ENCODE measurements at regions not wholly inside any gene's neighbourhood (a gene's known extent, or its start where the extent isn't known, plus 50 kb on each side); places are given as distances from the start of the nearest gene placed in this dataset.
"Not testable (repeated sequence)": the region's sequence is repeated elsewhere in the genome, so short reads cannot be mapped to it uniquely, and the experiment has no call there.

GRCh38 chrX:143336261-143336660 is 181.0 kb downstream of the SPANXN3 start:
- Histone ChIP-seq H3K36me3 (ENCODE audit: insufficient read depth, low read length) (no peaks in the 10 kb centered on the region), H3K9ac (ENCODE audit: insufficient read length) (no peak overlapping the region), H3K4me3 (no peak overlapping the region), H3K27ac (no peak overlapping the region), H3K9me3 (ENCODE audit: low read depth, low read length) (no peaks in the 10 kb centered on the region)
- TF ChIP-seq FOXP2 (optimal IDR thresholded peaks at IDR 0.05; ENCODE audit: control extremely low read depth, extremely low read length, insufficient read depth): no peak
- no peak for TF ChIP-seq EZH2 (IDR thresholded peaks at IDR 0.05)
- TF ChIP-seq POLR2AphosphoS5 (IDR thresholded peaks at IDR 0.05; ENCODE audit: borderline replicate concordance, low read depth, low read length): no peak
- no peak for DNase-seq (ENCODE audit: low read depth, low spot score)

GRCh38 chrX:143319526-143319925 is 197.7 kb downstream of the SPANXN3 start:
- TF ChIP-seq FOXP2 (optimal IDR thresholded peaks at IDR 0.05; ENCODE audit: control extremely low read depth, extremely low read length, insufficient read depth) (no peak), POLR2AphosphoS5 (IDR thresholded peaks at IDR 0.05; ENCODE audit: borderline replicate concordance, low read depth, low read length) (no peak), EZH2 (IDR thresholded peaks at IDR 0.05) (no peak)
- no peaks in the 10 kb centered on the region for H3K36me3 ChIP-seq (ENCODE audit: insufficient read depth, low read length)

GRCh38 chrX:143318857-143319256 is 198.4 kb downstream of the SPANXN3 start:
- not testable (repeated sequence) for DNase-seq (ENCODE audit: low read depth, low spot score); H3K4me3 ChIP-seq; H3K27ac ChIP-seq; H3K9me3 ChIP-seq (ENCODE audit: low read depth, low read length); H3K9ac ChIP-seq (ENCODE audit: insufficient read length); H3K36me3 ChIP-seq (ENCODE audit: insufficient read depth, low read length)

More at GRCh38 chrX:143319526-143319925, 197.7 kb downstream of the SPANXN3 start:
- H3K27ac ChIP-seq: no peak overlapping the region
- H3K9ac ChIP-seq (ENCODE audit: insufficient read length): no peak overlapping the region
- H3K9me3 ChIP-seq (ENCODE audit: low read depth, low read length): no peaks in the 10 kb centered on the region
- DNase-seq (ENCODE audit: low read depth, low spot score): no peak
- no peak overlapping the region for H3K4me3 ChIP-seq

- no peak for DNase-seq (ENCODE audit: low read depth, low spot score)
- no peaks in the 10 kb centered on the region for H3K36me3 ChIP-seq (ENCODE audit: insufficient read depth, low read length)
Observed at GRCh38 chrX:143306991-143307937, 210.0 kb downstream of the SPANXN3 start.

GRCh38 chrX:143304518-143304917 is 212.8 kb downstream of the SPANXN3 start:
- no peak overlapping the region for H3K27ac ChIP-seq
- TF ChIP-seq EZH2 (IDR thresholded peaks at IDR 0.05) (no peak), POLR2AphosphoS5 (IDR thresholded peaks at IDR 0.05; ENCODE audit: borderline replicate concordance, low read depth, low read length) (no peak), FOXP2 (optimal IDR thresholded peaks at IDR 0.05; ENCODE audit: control extremely low read depth, extremely low read length, insufficient read depth) (no peak)
- no peak for DNase-seq (ENCODE audit: low read depth, low spot score)
- H3K9ac ChIP-seq (ENCODE audit: insufficient read length): no peak overlapping the region
- H3K4me3 ChIP-seq: no peak overlapping the region
- H3K36me3 ChIP-seq (ENCODE audit: insufficient read depth, low read length): no peaks in the 10 kb centered on the region
- no peaks in the 10 kb centered on the region for H3K9me3 ChIP-seq (ENCODE audit: low read depth, low read length)

More at GRCh38 chrX:143306991-143307937, 210.0 kb downstream of the SPANXN3 start:
- Histone ChIP-seq H3K9ac (ENCODE audit: insufficient read length) (no peak overlapping the region), H3K9me3 (ENCODE audit: low read depth, low read length) (no peaks in the 10 kb centered on the region), H3K4me3 (no peak overlapping the region), H3K27ac (no peak overlapping the region)
- no peak for TF ChIP-seq EZH2 (IDR thresholded peaks at IDR 0.05)
- no peak for TF ChIP-seq FOXP2 (optimal IDR thresholded peaks at IDR 0.05; ENCODE audit: control extremely low read depth, extremely low read length, insufficient read depth)
- no peak for TF ChIP-seq POLR2AphosphoS5 (IDR thresholded peaks at IDR 0.05; ENCODE audit: borderline replicate concordance, low read depth, low read length)

- DNase-seq (ENCODE audit: low read depth, low spot score): no peak
- no peaks in the 10 kb centered on the region for H3K9me3 ChIP-seq (ENCODE audit: low read depth, low read length)
- no peak overlapping the region for H3K27ac ChIP-seq
- no peak overlapping the region for H3K9ac ChIP-seq (ENCODE audit: insufficient read length)
- no peak overlapping the region for H3K4me3 ChIP-seq
- TF ChIP-seq FOXP2 (optimal IDR thresholded peaks at IDR 0.05; ENCODE audit: control extremely low read depth, extremely low read length, insufficient read depth) (no peak), POLR2AphosphoS5 (IDR thresholded peaks at IDR 0.05; ENCODE audit: borderline replicate concordance, low read depth, low read length) (no peak), EZH2 (IDR thresholded peaks at IDR 0.05) (no peak)
- no peaks in the 10 kb centered on the region for H3K36me3 ChIP-seq (ENCODE audit: insufficient read depth, low read length)
Observed at GRCh38 chrX:143304025-143304424, 213.2 kb downstream of the SPANXN3 start.

- no peaks in the 10 kb centered on the region for H3K9me3 ChIP-seq (ENCODE audit: low read depth, low read length)
- no peak overlapping the region for H3K27ac ChIP-seq
- H3K36me3 ChIP-seq (ENCODE audit: insufficient read depth, low read length): no peaks in the 10 kb centered on the region
- TF ChIP-seq FOXP2 (optimal IDR thresholded peaks at IDR 0.05; ENCODE audit: control extremely low read depth, extremely low read length, insufficient read depth): no peak
- TF ChIP-seq POLR2AphosphoS5 (IDR thresholded peaks at IDR 0.05; ENCODE audit: borderline replicate concordance, low read depth, low read length): no peak
- TF ChIP-seq EZH2 (IDR thresholded peaks at IDR 0.05): no peak
- no peak overlapping the region for H3K4me3 ChIP-seq
- DNase-seq (ENCODE audit: low read depth, low spot score): no peak
- no peak overlapping the region for H3K9ac ChIP-seq (ENCODE audit: insufficient read length)
Observed at GRCh38 chrX:143298663-143299241, 218.5 kb downstream of the SPANXN3 start.

- H3K9ac ChIP-seq (ENCODE audit: insufficient read length): no peak overlapping the region
- H3K27ac ChIP-seq: no peak overlapping the region
- DNase-seq (ENCODE audit: low read depth, low spot score): no peak
- no peak overlapping the region for H3K4me3 ChIP-seq
- no peaks in the 10 kb centered on the region for H3K36me3 ChIP-seq (ENCODE audit: insufficient read depth, low read length)
- no peak for TF ChIP-seq EZH2 (IDR thresholded peaks at IDR 0.05)
- no peak for TF ChIP-seq POLR2AphosphoS5 (IDR thresholded peaks at IDR 0.05; ENCODE audit: borderline replicate concordance, low read depth, low read length)
- TF ChIP-seq FOXP2 (optimal IDR thresholded peaks at IDR 0.05; ENCODE audit: control extremely low read depth, extremely low read length, insufficient read depth): no peak
- no peaks in the 10 kb centered on the region for H3K9me3 ChIP-seq (ENCODE audit: low read depth, low read length)
Observed at GRCh38 chrX:143296521-143296920, 220.8 kb downstream of the SPANXN3 start.
